Suprapubic skin (tissue), 4 donors: ENCODE measurements at regions not wholly inside any gene's neighbourhood (a gene's known extent, or its start where the extent isn't known, plus 50 kb on each side); places are given as distances from the start of the nearest gene placed in this dataset.

Experiments used
- DNase-seq, 2 donors: peaks; one replicate each; pipeline ENCODE4 v3.0.0-alpha.2; 2019; ENCODE audit warnings: low spot score in 2 of 2
- H3K27ac ChIP-seq: fragments of 200-600 bp; sonication (generic); one replicate; pipeline ENCODE4 v1.5.1; 2019
- H3K27me3 ChIP-seq: fragments of 200-600 bp; sonication (generic); one replicate; pipeline ENCODE4 v1.5.1; 2019
- H3K36me3 ChIP-seq: fragments of 200-600 bp; sonication (generic); one replicate; pipeline ENCODE4 v1.5.1; 2019
- H3K4me1 ChIP-seq: fragments of 200-600 bp; sonication (generic); one replicate; pipeline ENCODE4 v1.5.1; 2019
- H3K4me3 ChIP-seq: fragments of 200-600 bp; sonication (generic); one replicate; pipeline ENCODE4 v1.5.1; 2019; ENCODE audit warnings: mild to moderate bottlenecking
- H3K9me3 ChIP-seq: fragments of 200-600 bp; sonication (generic); one replicate; pipeline ENCODE4 v1.5.1; 2019
- CTCF ChIP-seq, 2 donors: fragments of 200-600 bp in 1 of 2; fragments of 450-650 bp in 1 of 2; sonication (generic) in 1 of 2; IDR thresholded peaks; one replicate each; pipeline ENCODE4 v1.5.1; 2016 to 2019; ENCODE audit warnings: antibody characterized with exemption in 2 of 2, mild to moderate bottlenecking in 1 of 2, moderate library complexity in 1 of 2
- EP300 ChIP-seq: sonication (generic); formaldehyde crosslinking; IDR thresholded peaks from one replicate; pipeline ENCODE4 v1.6.1; 2017; ENCODE audit warnings: antibody characterized with exemption
- POLR2A ChIP-seq, 2 donors: fragments of 450-650 bp; IDR thresholded peaks; one replicate each; pipeline ENCODE4 v1.6.1; 2017; ENCODE audit warnings: antibody characterized with exemption in 2 of 2, mild to moderate bottlenecking in 2 of 2, moderate library complexity in 2 of 2
- POLR2AphosphoS5 ChIP-seq, 3 donors: sonication (generic); formaldehyde crosslinking; IDR thresholded peaks; one replicate each; pipeline ENCODE4 v1.6.1; 2017; ENCODE audit warnings: antibody characterized with exemption in 3 of 3
- WGBS: methylation state at CpG from one replicate; pipeline ENCODE4 v1.1.5; 2018; 5-methylcytosine and 5-hydroxymethylcytosine counted together

DNA sequence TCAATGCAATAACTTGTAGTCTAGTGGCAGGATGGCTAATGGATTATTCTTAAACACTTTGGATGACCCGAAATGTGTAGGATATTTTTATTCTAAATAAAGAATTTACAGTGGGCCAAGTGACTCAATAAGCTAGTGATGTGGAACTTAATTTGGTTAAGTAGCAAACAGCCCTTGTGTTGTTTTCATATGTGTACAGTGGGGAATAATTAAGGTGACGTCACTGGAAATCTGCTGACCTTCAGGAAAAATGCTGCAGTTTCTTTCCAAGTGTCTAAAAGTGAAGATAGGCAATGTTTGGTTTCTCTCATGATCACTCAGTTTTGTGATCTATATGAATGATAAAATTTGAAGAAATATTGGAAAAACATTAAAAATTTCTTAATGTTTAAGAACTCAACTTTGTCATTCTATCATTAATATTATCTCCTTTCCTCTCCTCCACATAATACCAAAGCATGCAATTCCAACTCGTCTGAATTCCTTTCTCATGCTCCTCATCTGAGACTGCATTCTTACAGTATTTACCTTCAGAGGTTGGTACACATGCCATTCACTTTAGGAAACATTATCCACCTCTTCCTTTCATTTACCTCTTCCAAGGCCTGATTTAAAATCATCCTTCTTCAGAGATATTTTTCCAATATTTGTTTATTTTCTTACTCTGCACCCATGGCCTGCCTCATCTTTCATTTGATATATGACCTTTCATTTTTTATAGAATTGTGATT, 414.6 kb upstream of the ARPP21 start:
- no peak overlapping the region for H3K27ac ChIP-seq
- TF ChIP-seq POLR2A (IDR thresholded peaks at IDR 0.05) = no peak
- no peak for TF ChIP-seq EP300
- TF ChIP-seq CTCF (IDR thresholded peaks at IDR 0.05) = no peak
- TF ChIP-seq POLR2AphosphoS5 (IDR thresholded peaks at IDR 0.05) = no peak
- H3K27me3 ChIP-seq = no peaks in the 10 kb centered on the region
- H3K36me3 ChIP-seq = no peaks in the 10 kb centered on the region
- H3K4me3 ChIP-seq = no peak overlapping the region
- no peaks in the 10 kb centered on the region for H3K9me3 ChIP-seq
- no peak for DNase-seq
- WGBS = 27% methylated on average over 3 of the region's 3 CpGs
- H3K4me1 ChIP-seq = no peaks in the 10 kb centered on the region

GRCh38 chr3:35241236-35241635, 398.1 kb upstream of the ARPP21 start:
- Histone ChIP-seq H3K4me1 (no peaks in the 10 kb centered on the region), H3K4me3 (no peak overlapping the region), H3K9me3 (no peaks in the 10 kb centered on the region), H3K27me3 (no peaks in the 10 kb centered on the region), H3K27ac (no peak overlapping the region), H3K36me3 (no peaks in the 10 kb centered on the region)
- TF ChIP-seq CTCF (IDR thresholded peaks at IDR 0.05) (no peak), POLR2AphosphoS5 (IDR thresholded peaks at IDR 0.05) (no peak), POLR2A (IDR thresholded peaks at IDR 0.05) (no peak), EP300 (no peak)
- no peak for DNase-seq
- 38% methylated on average over 2 of the region's 2 CpGs for WGBS

- H3K36me3 ChIP-seq = no peaks in the 10 kb centered on the region
- H3K27me3 ChIP-seq = no peaks in the 10 kb centered on the region
- H3K27ac ChIP-seq = no peak overlapping the region
- no peaks in the 10 kb centered on the region for H3K9me3 ChIP-seq
- no peak overlapping the region for H3K4me3 ChIP-seq
- 24% methylated on average over 4 of the region's 4 CpGs for WGBS
- H3K4me1 ChIP-seq = no peaks in the 10 kb centered on the region
- TF ChIP-seq CTCF (IDR thresholded peaks at IDR 0.05) = no peak
- TF ChIP-seq POLR2AphosphoS5 (IDR thresholded peaks at IDR 0.05) = no peak
- no peak for TF ChIP-seq POLR2A (IDR thresholded peaks at IDR 0.05)
- no peak for TF ChIP-seq EP300
- no peak for DNase-seq
Measured at GRCh38 chr3:35254917-35255316, 384.4 kb upstream of the ARPP21 start.

- H3K9me3 ChIP-seq = no peaks in the 10 kb centered on the region
- H3K27me3 ChIP-seq = no peaks in the 10 kb centered on the region
- no peaks in the 10 kb centered on the region for H3K4me1 ChIP-seq
- H3K4me3 ChIP-seq = no peak overlapping the region
- DNase-seq = no peak
- no peak for TF ChIP-seq EP300
- TF ChIP-seq POLR2AphosphoS5 (IDR thresholded peaks at IDR 0.05) = no peak
- no peak for TF ChIP-seq CTCF (IDR thresholded peaks at IDR 0.05)
- TF ChIP-seq POLR2A (IDR thresholded peaks at IDR 0.05) = no peak
- H3K36me3 ChIP-seq = no peaks in the 10 kb centered on the region
- no peak overlapping the region for H3K27ac ChIP-seq
Measured at GRCh38 chr3:35257641-35258040, 381.7 kb upstream of the ARPP21 start.

GRCh38 chr3:35262406-35262805, 376.9 kb upstream of the ARPP21 start:
- H3K4me1 ChIP-seq = no peaks in the 10 kb centered on the region
- peaks cover 5% of the 10 kb centered on the region for H3K9me3 ChIP-seq
- no peaks in the 10 kb centered on the region for H3K27me3 ChIP-seq
- no peak for DNase-seq
- no peak overlapping the region for H3K27ac ChIP-seq
- no peak overlapping the region for H3K4me3 ChIP-seq
- no peak for TF ChIP-seq POLR2AphosphoS5 (IDR thresholded peaks at IDR 0.05)
- TF ChIP-seq CTCF (IDR thresholded peaks at IDR 0.05) = no peak
- TF ChIP-seq EP300 = no peak
- TF ChIP-seq POLR2A (IDR thresholded peaks at IDR 0.05) = no peak
- H3K36me3 ChIP-seq = no peaks in the 10 kb centered on the region
